Thymus (tissue), 11 donors: ENCODE measurements at regions not wholly inside any gene's neighbourhood (a gene's known extent, or its start where the extent isn't known, plus 50 kb on each side); places are given as distances from the start of the nearest gene placed in this dataset.
A peak's percentile ranks its signal among the peaks of the same experiment; 100 is the strongest.
"Not testable (repeated sequence)": the region's sequence is repeated elsewhere in the genome, so short reads cannot be mapped to it uniquely, and the experiment has no call there.

Source experiments
- DNase-seq, 9 donors: peaks; one replicate each; pipeline ENCODE4 v3.0.0-alpha.2; 2013; ENCODE audit warnings: low spot score in 9 of 9, low read depth in 6 of 9, missing footprints in 1 of 9
- H3K27ac ChIP-seq, 2 donors: one replicate each; pipeline ENCODE4 v1.5.1; 2013; ENCODE audit warnings: control low read depth in 1 of 2, low read depth in 1 of 2, low read length in 1 of 2, mild to moderate bottlenecking in 1 of 2, moderate library complexity in 1 of 2
- H3K27me3 ChIP-seq, 2 donors: one replicate each; pipeline ENCODE4 v1.5.1; 2013; ENCODE audit warnings: low read length in 1 of 2; ENCODE audit not compliant: control insufficient read depth in 2 of 2, insufficient read depth in 1 of 2
- H3K36me3 ChIP-seq, 2 donors: one replicate each; pipeline ENCODE4 v1.5.1; 2013; ENCODE audit warnings: low read length in 1 of 2, mild to moderate bottlenecking in 1 of 2, moderate library complexity in 1 of 2; ENCODE audit not compliant: control insufficient read depth in 2 of 2, insufficient read depth in 2 of 2
- H3K4me1 ChIP-seq, 2 donors: one replicate each; pipeline ENCODE4 v1.5.1; 2013; ENCODE audit warnings: low read length in 2 of 2; ENCODE audit not compliant: control insufficient read depth in 2 of 2, insufficient read depth in 2 of 2
- H3K4me3 ChIP-seq, 2 donors: one replicate each; pipeline ENCODE4 v1.5.1; 2013; ENCODE audit warnings: low read length in 2 of 2, control low read depth in 1 of 2, mild to moderate bottlenecking in 1 of 2
- H3K9me3 ChIP-seq, 2 donors: one replicate each; pipeline ENCODE4 v1.5.1; 2013; ENCODE audit warnings: low read length in 1 of 2, mild to moderate bottlenecking in 1 of 2; ENCODE audit not compliant: control insufficient read depth in 2 of 2, insufficient read depth in 1 of 2
- WGBS: extraction: QIAGEN DNeasy Blood & Tissue Kit; methylation state at CpG from one replicate; pipeline ENCODE4 v1.1.7; 2013; 5-methylcytosine and 5-hydroxymethylcytosine counted together
- donor health status: healthy.

DNA sequence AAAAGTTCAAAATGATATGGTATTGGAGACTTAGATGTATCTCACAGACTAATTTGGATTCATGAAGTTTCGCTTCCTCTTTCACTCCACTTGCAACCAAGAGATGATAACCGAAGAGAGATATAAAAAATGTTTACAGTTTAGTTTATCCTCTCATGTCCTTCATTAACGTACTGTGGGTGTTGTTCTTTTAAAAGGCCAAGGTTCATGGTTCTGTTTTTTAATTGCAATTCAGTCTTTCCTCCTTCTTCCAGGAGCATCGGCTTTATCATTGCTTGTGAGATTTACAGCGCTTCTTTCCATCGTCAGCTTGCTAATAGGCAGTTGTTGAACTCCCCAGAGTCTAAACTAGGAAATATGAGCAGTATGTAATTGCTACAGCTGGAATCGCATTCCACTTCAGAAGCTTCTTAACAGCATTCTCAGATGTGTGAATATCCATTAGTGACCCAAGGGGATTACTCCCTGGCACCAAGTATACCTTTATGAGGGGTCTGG is 75.9 kb upstream of the HGF start:
- Histone ChIP-seq H3K4me3 (no peak overlapping the region), H3K9me3 (no peaks in the 10 kb centered on the region), H3K27me3 (no peaks in the 10 kb centered on the region), H3K27ac (peak overlapping the region in 1 of 2 donors; percentile 8), H3K4me1 (peaks cover 3 to 8% of the 10 kb centered on the region in 2 donors), H3K36me3 (no peaks in the 10 kb centered on the region)
- WGBS = 79% methylated on average over 7 of the region's 7 CpGs
- DNase-seq = peak in 2 of 9 donors; percentile 3 to 20

GRCh38 chr7:81843657-81844056 is 73.8 kb upstream of the HGF start:
- H3K4me3 ChIP-seq, DNase-seq, H3K27ac ChIP-seq, H3K36me3 ChIP-seq, H3K9me3 ChIP-seq, H3K27me3 ChIP-seq, H3K4me1 ChIP-seq: not testable (repeated sequence)
- 99% methylated on average over 2 of the region's 2 CpGs for WGBS

- H3K36me3 ChIP-seq = no peaks in the 10 kb centered on the region
- H3K27ac ChIP-seq = no peak overlapping the region
- H3K4me1 ChIP-seq = peaks cover 3 to 8% of the 10 kb centered on the region in 2 donors
- no peak overlapping the region for H3K4me3 ChIP-seq
- no peaks in the 10 kb centered on the region for H3K9me3 ChIP-seq
- 96% methylated on average over 2 of the region's 2 CpGs for WGBS
- H3K27me3 ChIP-seq = no peaks in the 10 kb centered on the region
- DNase-seq = no peak
These were observed 72.5 kb upstream of the HGF start for GRCh38 chr7:81842361-81842760.

GRCh38 chr7:81839708-81840369 is 70.0 kb upstream of the HGF start:
- WGBS = 95% methylated on average over 6 of the region's 6 CpGs
- Histone ChIP-seq H3K36me3 (no peaks in the 10 kb centered on the region), H3K9me3 (no peaks in the 10 kb centered on the region), H3K4me3 (no peak overlapping the region), H3K27me3 (no peaks in the 10 kb centered on the region), H3K27ac (no peak overlapping the region), H3K4me1 (no peaks in the 10 kb centered on the region)
- DNase-seq = no peak

GRCh38 chr7:81833401-81833800 is 63.6 kb upstream of the HGF start:
- Histone ChIP-seq H3K4me3 (no peak overlapping the region), H3K4me1 (no peaks in the 10 kb centered on the region), H3K36me3 (no peaks in the 10 kb centered on the region), H3K9me3 (peaks cover 0 to 5% of the 10 kb centered on the region in 2 donors), H3K27me3 (no peaks in the 10 kb centered on the region), H3K27ac (no peak overlapping the region)
- DNase-seq = no peak

- no peaks in the 10 kb centered on the region for H3K36me3 ChIP-seq
- no peaks in the 10 kb centered on the region for H3K27me3 ChIP-seq
- no peak overlapping the region for H3K27ac ChIP-seq
- H3K4me1 ChIP-seq = no peaks in the 10 kb centered on the region
- peaks cover 0 to 5% of the 10 kb centered on the region in 2 donors for H3K9me3 ChIP-seq
- no peak overlapping the region for H3K4me3 ChIP-seq
- DNase-seq = no peak
These were observed 62.0 kb upstream of the HGF start for GRCh38 chr7:81831883-81832282.

GRCh38 chr7:81829511-81829910 is 59.7 kb upstream of the HGF start:
- H3K27me3 ChIP-seq, H3K4me3 ChIP-seq, H3K36me3 ChIP-seq, H3K27ac ChIP-seq, H3K9me3 ChIP-seq, DNase-seq, H3K4me1 ChIP-seq: not testable (repeated sequence)
- whole genome bisulfite sequencing = 93% methylated on average over 4 of the region's 4 CpGs

- 96% methylated on average over 1 of the region's 1 CpG for WGBS
- no peak for DNase-seq
- Histone ChIP-seq H3K4me1 (no peaks in the 10 kb centered on the region), H3K36me3 (no peaks in the 10 kb centered on the region), H3K9me3 (no peaks in the 10 kb centered on the region), H3K27ac (no peak overlapping the region), H3K27me3 (no peaks in the 10 kb centered on the region), H3K4me3 (no peak overlapping the region)
These were observed 53.0 kb upstream of the HGF start for GRCh38 chr7:81822811-81823210.

GRCh38 chr7:81819861-81820260 is 50.0 kb upstream of the HGF start:
- Histone ChIP-seq H3K4me1 (no peaks in the 10 kb centered on the region), H3K4me3 (no peak overlapping the region), H3K27ac (no peak overlapping the region), H3K9me3 (no peaks in the 10 kb centered on the region), H3K27me3 (no peaks in the 10 kb centered on the region), H3K36me3 (no peaks in the 10 kb centered on the region)
- WGBS = 95% methylated on average over 1 of the region's 1 CpG
- DNase-seq = no peak
